ENCODE measurements at regions not wholly inside any gene's neighbourhood (a gene's known extent, or its start where the extent isn't known, plus 50 kb on each side); places are given as distances from the start of the nearest gene placed in this dataset.
"Not testable (repeated sequence)": the region's sequence is repeated elsewhere in the genome, so short reads cannot be mapped to it uniquely, and the experiment has no call there.

GRCh38 chr1:195744256-195744655 is 864.0 kb downstream of the KCNT2 start:
- DNase-seq: no peak

GRCh38 chr1:195740862-195741261 is 867.4 kb downstream of the KCNT2 start:
- DNase-seq: peak; percentile 86

- peak; percentile 75 for DNase-seq
These were observed 869.1 kb downstream of the KCNT2 start for GRCh38 chr1:195738966-195739650.

- DNase-seq: no peak
These were observed 873.1 kb downstream of the KCNT2 start for GRCh38 chr1:195735140-195735539.

GRCh38 chr1:195733826-195734225 is 874.4 kb downstream of the KCNT2 start:
- DNase-seq: no peak

GRCh38 chr1:195733408-195733807 is 874.8 kb downstream of the KCNT2 start:
- no peak for DNase-seq

- DNase-seq: no peak
These were observed 876.9 kb downstream of the KCNT2 start for GRCh38 chr1:195731385-195731784.

GRCh38 chr1:195723796-195724194 is 884.4 kb downstream of the KCNT2 start:
- no peak for DNase-seq

GRCh38 chr1:195722852-195723795 is 885.1 kb downstream of the KCNT2 start:
- DNase-seq: not testable (repeated sequence)

- DNase-seq: not testable (repeated sequence)
These were observed 886.1 kb downstream of the KCNT2 start for GRCh38 chr1:195722146-195722545.

GRCh38 chr1:195721210-195721971 is 886.8 kb downstream of the KCNT2 start:
- DNase-seq: no peak

GRCh38 chr1:195717651-195718050 is 890.6 kb downstream of the KCNT2 start:
- DNase-seq: peak; percentile 62

- DNase-seq: no peak
These were observed 892.6 kb downstream of the KCNT2 start for GRCh38 chr1:195715652-195716051.

- peak; percentile 69 for DNase-seq
These were observed 894.0 kb downstream of the KCNT2 start for GRCh38 chr1:195714248-195714647.

GRCh38 chr1:195709821-195710220 is 898.4 kb downstream of the KCNT2 start:
- DNase-seq: no peak

- DNase-seq: no peak
These were observed 904.2 kb downstream of the KCNT2 start for GRCh38 chr1:195704028-195704427.

GRCh38 chr1:195701149-195701548 is 907.1 kb downstream of the KCNT2 start:
- no peak for DNase-seq

- no peak for DNase-seq
These were observed 911.1 kb downstream of the KCNT2 start for GRCh38 chr1:195697130-195697529.

- no peak for DNase-seq
These were observed 921.5 kb downstream of the KCNT2 start for GRCh38 chr1:195686764-195687163.

- DNase-seq: peak; percentile 19
These were observed 943.6 kb downstream of the KCNT2 start for GRCh38 chr1:195664628-195665027.

- peak; percentile 80 for DNase-seq
These were observed 944.5 kb downstream of the KCNT2 start for GRCh38 chr1:195663549-195664280.

GRCh38 chr1:195656780-195657179 is 951.5 kb downstream of the KCNT2 start:
- DNase-seq: no peak

Measured in fibroblast of skin of abdomen (primary cell).